GM20000 (cell line): ENCODE measurements at regions not wholly inside any gene's neighbourhood (a gene's known extent, or its start where the extent isn't known, plus 50 kb on each side); places are given as distances from the start of the nearest gene placed in this dataset.

Experiments
- DNase-seq: peaks from one replicate; pipeline ENCODE4 v3.0.0; 2012; ENCODE audit warnings: low spot score
- CTCF ChIP-seq: IDR thresholded peaks from 2 replicates; pipeline ENCODE4 v1.5.1; 2012; ENCODE audit warnings: mild to moderate bottlenecking, control low read depth; ENCODE audit errors: extremely low read depth, missing control alignments

DNA sequence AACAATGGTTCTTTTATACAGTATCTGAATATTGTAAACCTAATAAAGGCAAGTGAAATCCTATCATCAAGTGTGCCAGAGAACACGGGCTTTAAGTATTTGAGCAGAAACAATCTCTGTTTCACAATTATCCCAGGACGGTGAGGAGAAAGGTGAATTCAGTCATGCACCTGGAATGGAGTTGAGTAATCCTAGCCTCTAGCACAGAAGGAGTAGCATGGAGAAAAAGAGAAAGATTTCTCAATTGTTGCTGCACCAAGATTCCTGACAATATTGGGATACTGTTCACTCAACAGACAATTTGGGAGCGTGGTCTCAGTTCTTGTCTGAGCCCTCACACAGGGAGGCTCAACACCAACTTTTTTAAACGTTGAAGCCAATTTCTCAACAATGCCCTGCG is 510.6 kb downstream of the SOX11 start:
- TF ChIP-seq CTCF: no peak

GRCh38 chr2:6203291-6203959 is 511.2 kb downstream of the SOX11 start:
- DNase-seq: no peak
- no peak for TF ChIP-seq CTCF

More for the DNA sequence above, 510.6 kb downstream of the SOX11 start:
- no peak for DNase-seq

DNA sequence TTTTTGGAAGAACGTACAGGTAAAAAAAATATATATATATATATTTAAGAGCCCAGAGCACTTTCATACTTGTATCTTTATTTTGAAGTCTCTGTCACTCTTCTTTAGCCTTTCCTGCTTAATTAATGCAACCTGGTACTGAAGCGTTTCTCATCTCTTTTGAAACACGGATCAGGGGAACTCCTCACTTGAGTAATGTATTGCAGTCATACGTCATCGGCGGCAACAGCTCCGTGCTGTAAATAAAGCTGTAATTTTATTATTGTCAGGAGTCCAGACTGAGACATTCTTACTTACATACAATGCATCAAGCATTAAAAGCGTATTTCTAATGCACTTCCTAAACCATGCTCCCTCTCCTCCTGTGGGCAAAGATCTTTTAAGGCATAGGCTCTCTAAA is 514.7 kb downstream of the SOX11 start:
- no peak for DNase-seq
- no peak for TF ChIP-seq CTCF

DNA sequence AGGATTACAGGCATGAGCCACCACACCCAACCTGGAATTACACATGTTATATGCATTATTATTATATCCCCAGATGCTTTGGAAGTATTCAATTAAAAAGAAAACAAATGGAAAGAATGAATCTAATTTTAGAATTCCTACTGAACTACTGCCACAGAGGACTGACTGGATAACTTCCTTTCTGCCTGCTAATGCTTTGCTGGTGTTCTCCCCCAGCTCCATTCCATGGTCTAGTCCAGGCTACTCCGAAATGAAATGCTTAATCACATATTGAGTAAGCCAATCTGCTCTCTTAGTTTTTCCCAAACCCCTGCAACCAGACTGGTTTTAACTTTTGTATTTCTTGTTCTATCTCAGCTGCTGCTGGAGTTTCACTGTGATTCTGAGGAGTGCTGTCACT is 519.1 kb downstream of the SOX11 start:
- DNase-seq: no peak
- TF ChIP-seq CTCF: no peak

DNA sequence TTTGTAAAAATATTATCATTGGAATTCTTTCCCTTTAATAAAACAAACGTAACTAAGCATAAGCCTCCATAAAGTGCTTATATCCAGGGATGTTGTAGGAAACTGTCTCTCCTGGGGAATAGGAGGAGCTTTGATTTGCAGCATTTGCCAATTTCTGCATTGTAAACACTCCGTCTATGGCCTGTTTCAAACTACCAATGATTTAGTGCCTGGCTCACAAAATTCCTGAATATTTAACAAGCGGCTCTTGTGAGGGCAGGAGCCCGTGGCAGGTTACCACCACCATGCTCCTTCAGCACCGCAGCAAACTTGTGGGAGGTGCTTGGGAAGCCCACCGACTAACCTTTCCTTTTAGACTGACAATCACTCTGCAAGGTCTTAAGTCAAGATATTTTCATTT is 520.3 kb downstream of the SOX11 start:
- no peak for TF ChIP-seq CTCF
- DNase-seq: no peak

DNA sequence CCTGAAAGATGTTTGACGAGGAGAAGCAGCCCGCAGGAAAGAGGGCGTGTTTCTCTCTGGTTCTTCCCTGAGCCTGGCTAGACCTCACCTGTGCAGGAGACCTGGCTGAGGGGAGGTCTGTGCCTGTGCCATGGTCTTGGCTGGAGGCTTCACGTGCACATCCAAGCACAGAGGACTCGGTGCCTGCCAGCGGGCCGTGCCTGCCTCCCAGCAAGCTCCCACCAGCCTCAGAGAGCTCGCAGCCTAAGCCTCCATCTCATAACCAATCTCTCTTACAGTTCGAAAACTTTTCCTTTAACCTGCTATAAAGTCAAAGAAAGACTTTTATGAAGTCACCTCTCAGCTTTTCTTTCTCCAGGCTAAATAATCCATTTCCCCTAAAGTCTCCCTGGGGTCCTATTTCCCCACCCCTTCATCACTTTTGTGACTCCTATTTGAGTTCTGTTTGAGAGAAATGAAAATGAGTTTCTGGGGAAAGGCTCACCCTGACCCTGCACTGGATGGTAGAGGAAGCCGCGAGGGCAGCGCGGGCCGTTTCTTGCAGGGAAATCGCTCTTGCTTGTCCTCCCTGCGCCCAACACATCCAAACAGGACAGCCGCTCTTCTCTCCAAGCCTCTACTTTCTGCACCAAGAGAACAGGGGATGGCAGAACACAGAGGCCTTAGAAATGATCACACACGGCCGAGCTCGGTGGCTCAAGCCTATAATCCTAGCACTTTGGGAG is 521.0 kb downstream of the SOX11 start:
- TF ChIP-seq CTCF: no peak
- no peak for DNase-seq

- DNase-seq: no peak
Observed at GRCh38 chr2:6214471-6214870, 522.3 kb downstream of the SOX11 start.

More at GRCh38 chr2:6214471-6214870, 522.3 kb downstream of the SOX11 start:
- TF ChIP-seq CTCF: no peak
